ENCODE measurements at regions not wholly inside any gene's neighbourhood (a gene's known extent, or its start where the extent isn't known, plus 50 kb on each side); places are given as distances from the start of the nearest gene placed in this dataset.

- Histone ChIP-seq H3K4me1 (no peaks in the 10 kb centered on the region), H3K27me3 (no peaks in the 10 kb centered on the region), H3K36me3 (no peaks in the 10 kb centered on the region), H3K4me3 (no peak overlapping the region), H3K27ac (no peak overlapping the region), H3K9me3 (no peaks in the 10 kb centered on the region)
- no peak for TF ChIP-seq POLR2A (IDR thresholded peaks at IDR 0.05)
- TF ChIP-seq CTCF (IDR thresholded peaks at IDR 0.05 in 4 of 5, conservative IDR thresholded peaks at IDR 0.05 in 1 of 5): no peak
- intact Hi-C loops (cut with DNase I; ENCODE audit: low total_unique reads) (no loop called here), in situ Hi-C loops (cut with MboI; ENCODE audit: low sequenced_read_pairs in 4 of 4) (no loop called here)
- DNase-seq: no peak
- no peak for ATAC-seq
Measured at GRCh38 chr2:114046866-114047435, 157.1 kb downstream of the ACTR3 start.

DNA sequence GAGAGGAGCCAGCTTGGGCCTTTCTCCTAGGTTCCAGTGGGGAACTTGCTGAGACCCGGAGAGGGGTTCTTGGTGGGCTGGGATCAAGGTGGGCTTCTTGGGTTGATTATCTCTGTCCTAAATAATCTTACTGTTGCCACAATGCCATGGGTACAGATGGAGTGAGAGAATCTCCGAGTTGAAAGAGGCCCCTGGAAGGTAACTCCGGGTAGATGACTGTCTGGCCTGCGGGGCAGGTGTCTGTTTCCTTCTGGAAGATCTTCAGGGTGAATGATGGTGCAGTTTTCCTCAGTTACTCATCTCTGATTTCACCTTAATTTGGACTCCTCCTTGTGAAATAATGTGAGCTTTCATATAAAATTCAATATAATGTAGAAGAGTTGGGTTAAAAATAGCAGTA, 159.4 kb downstream of the ACTR3 start:
- intact Hi-C loops (cut with DNase I; ENCODE audit: low total_unique reads): no loop called here
- DNase-seq: no peak

DNA sequence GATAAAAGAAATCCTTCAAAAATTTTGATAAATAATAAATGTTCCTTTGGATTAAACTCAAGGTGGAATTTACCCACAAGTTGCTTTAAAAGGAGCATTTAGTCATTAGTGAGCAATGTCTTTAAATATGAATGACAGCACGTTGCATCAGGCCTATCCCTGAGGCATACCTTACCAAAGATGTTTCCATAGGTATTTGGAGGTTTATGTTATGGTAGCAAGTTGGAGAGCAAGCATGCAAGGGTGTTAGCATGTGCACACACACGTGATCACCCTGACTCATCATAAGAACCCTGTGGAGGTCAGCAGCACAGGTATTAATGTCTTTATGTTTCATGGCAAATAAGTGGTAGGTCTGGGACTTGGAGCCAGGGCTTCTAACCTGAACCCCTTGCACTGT, 159.9 kb downstream of the ACTR3 start:
- H3K4me1 ChIP-seq: no peaks in the 10 kb centered on the region
- intact Hi-C loops (cut with DNase I; ENCODE audit: low total_unique reads): no loop called here
- in situ Hi-C loops (cut with MboI; ENCODE audit: low sequenced_read_pairs in 4 of 4): no loop called here
- ATAC-seq (no peak), DNase-seq (no peak)
- no peaks in the 10 kb centered on the region for H3K36me3 ChIP-seq
- H3K4me3 ChIP-seq: no peak overlapping the region
- H3K27ac ChIP-seq: no peak overlapping the region
- no peaks in the 10 kb centered on the region for H3K9me3 ChIP-seq
- no peaks in the 10 kb centered on the region for H3K27me3 ChIP-seq
- TF ChIP-seq CTCF (IDR thresholded peaks at IDR 0.05 in 4 of 5, conservative IDR thresholded peaks at IDR 0.05 in 1 of 5): no peak
- TF ChIP-seq POLR2A (IDR thresholded peaks at IDR 0.05): no peak

More for the DNA sequence above, 159.4 kb downstream of the ACTR3 start:
- no peak overlapping the region for H3K4me3 ChIP-seq
- ATAC-seq: no peak
- TF ChIP-seq POLR2A (IDR thresholded peaks at IDR 0.05) (no peak), CTCF (IDR thresholded peaks at IDR 0.05 in 4 of 5, conservative IDR thresholded peaks at IDR 0.05 in 1 of 5) (no peak)
- no peaks in the 10 kb centered on the region for H3K27me3 ChIP-seq
- in situ Hi-C loops (cut with MboI; ENCODE audit: low sequenced_read_pairs in 4 of 4): no loop called here
- H3K36me3 ChIP-seq: no peaks in the 10 kb centered on the region
- H3K4me1 ChIP-seq: no peaks in the 10 kb centered on the region
- no peaks in the 10 kb centered on the region for H3K9me3 ChIP-seq
- H3K27ac ChIP-seq: no peak overlapping the region

GRCh38 chr2:114056294-114057143, 166.6 kb downstream of the ACTR3 start:
- Histone ChIP-seq H3K27ac (no peak overlapping the region), H3K9me3 (no peaks in the 10 kb centered on the region), H3K27me3 (no peaks in the 10 kb centered on the region), H3K4me1 (no peaks in the 10 kb centered on the region), H3K36me3 (no peaks in the 10 kb centered on the region), H3K4me3 (no peak overlapping the region)
- ATAC-seq (no peak), DNase-seq (no peak)
- intact Hi-C loops (cut with DNase I; ENCODE audit: low total_unique reads): no loop called here
- no peak for TF ChIP-seq CTCF (IDR thresholded peaks at IDR 0.05 in 4 of 5, conservative IDR thresholded peaks at IDR 0.05 in 1 of 5)
- no peak for TF ChIP-seq POLR2A (IDR thresholded peaks at IDR 0.05)
- in situ Hi-C loops (cut with MboI; ENCODE audit: low sequenced_read_pairs in 4 of 4): no loop called here

Data from gastrocnemius medialis (tissue), 4 donors.